ENCODE measurements at regions not wholly inside any gene's neighbourhood (a gene's known extent, or its start where the extent isn't known, plus 50 kb on each side); places are given as distances from the start of the nearest gene placed in this dataset.
A peak's percentile ranks its signal among the peaks of the same experiment; 100 is the strongest.

- H3K4me3 ChIP-seq (ENCODE audit: low read depth, low read length) = no peak overlapping the region
- no peak for DNase-seq (ENCODE audit: low read depth)
- TF ChIP-seq, protein P1, sequence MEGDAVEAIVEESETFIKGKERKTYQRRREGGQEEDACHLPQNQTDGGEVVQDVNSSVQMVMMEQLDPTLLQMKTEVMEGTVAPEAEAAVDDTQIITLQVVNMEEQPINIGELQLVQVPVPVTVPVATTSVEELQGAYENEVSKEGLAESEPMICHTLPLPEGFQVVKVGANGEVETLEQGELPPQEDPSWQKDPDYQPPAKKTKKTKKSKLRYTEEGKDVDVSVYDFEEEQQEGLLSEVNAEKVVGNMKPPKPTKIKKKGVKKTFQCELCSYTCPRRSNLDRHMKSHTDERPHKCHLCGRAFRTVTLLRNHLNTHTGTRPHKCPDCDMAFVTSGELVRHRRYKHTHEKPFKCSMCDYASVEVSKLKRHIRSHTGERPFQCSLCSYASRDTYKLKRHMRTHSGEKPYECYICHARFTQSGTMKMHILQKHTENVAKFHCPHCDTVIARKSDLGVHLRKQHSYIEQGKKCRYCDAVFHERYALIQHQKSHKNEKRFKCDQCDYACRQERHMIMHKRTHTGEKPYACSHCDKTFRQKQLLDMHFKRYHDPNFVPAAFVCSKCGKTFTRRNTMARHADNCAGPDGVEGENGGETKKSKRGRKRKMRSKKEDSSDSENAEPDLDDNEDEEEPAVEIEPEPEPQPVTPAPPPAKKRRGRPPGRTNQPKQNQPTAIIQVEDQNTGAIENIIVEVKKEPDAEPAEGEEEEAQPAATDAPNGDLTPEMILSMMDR (conservative IDR thresholded peaks at IDR 0.05; ENCODE audit: low read depth, low read length) = no peak
These were observed 52.7 kb upstream of the PELI1 start for GRCh38 chr2:64196963-64197362.

GRCh38 chr2:64201151-64201550 lies 56.9 kb upstream of the PELI1 start:
- TF ChIP-seq, protein P1 (conservative IDR thresholded peaks at IDR 0.05; ENCODE audit: low read depth, low read length) = no peak
- no peak overlapping the region for H3K4me3 ChIP-seq (ENCODE audit: low read depth, low read length)
- DNase-seq (ENCODE audit: low read depth) = no peak

DNA sequence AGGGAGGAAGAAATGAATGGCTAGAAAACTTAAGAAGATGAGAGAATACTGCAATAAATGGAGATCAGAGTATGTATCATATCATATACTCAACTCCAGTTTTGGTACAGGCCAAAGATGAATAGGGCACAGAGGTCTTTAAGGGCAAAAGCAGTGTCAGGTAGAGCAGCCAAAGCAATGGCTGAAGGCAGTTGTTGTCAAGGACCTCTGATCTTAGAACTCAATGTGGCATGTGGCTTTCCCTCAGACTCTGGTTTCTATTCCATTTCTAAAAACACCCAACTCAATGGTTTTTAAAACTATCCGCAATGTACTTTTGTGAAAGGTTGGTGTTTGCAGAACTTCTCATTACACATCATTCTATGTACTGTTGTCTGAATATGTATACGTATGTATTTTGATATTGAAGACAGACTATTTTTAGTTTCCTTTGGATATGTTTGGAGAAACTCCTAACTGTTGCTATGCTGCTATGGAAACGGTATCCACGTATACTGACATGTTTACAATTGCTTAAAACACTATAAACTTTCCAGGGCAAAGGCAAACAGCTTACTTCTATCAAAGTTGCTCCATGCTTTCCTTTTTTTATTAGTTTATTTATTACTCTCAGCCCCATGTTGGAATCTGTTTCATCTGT lies 58.1 kb upstream of the PELI1 start:
- no peak for DNase-seq (ENCODE audit: low read depth)
- no peak overlapping the region for H3K4me3 ChIP-seq (ENCODE audit: low read depth, low read length)
- TF ChIP-seq, protein P1 (conservative IDR thresholded peaks at IDR 0.05; ENCODE audit: low read depth, low read length) = no peak

- no peak for DNase-seq (ENCODE audit: low read depth)
- TF ChIP-seq, protein P1 (conservative IDR thresholded peaks at IDR 0.05; ENCODE audit: low read depth, low read length) = no peak
- H3K4me3 ChIP-seq (ENCODE audit: low read depth, low read length) = no peak overlapping the region
These were observed 59.1 kb upstream of the PELI1 start for GRCh38 chr2:64203131-64203857.

DNA sequence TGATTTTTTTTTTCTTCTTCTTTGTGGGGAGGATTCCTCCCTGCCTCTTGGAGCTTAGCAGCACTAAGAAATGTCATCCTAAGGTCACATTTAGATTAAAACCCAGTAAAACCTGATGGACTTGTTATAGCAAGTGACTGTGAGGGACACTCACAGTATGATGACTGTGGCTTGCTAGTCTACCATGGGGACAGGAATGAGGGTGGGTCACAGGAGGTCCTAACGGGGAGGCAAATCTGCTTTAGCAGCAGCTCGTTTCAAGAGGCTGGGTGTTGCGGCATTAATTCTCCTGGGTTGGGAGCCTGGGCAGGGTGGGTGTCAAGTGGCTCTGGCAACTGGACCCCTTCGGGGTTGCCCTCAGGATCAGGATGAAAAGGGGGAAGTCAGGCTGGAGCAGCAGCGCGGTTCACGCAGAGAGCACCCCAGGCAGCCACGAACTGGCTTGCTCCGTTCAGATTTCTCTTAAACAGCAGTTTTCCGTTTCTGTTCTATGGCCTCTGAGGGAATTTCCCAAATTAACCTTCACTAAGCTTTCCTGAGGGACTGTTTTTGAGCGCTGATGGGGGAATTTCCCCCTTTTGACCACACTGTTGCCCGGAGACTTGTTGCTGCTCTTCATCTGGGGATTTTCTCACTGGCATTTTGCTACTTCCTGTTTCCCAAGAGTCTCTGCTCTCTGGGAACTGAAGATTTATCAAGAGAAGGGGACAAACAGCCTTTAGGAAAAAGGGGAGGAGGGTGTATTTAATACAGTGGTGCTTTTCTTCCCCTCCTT lies 59.8 kb upstream of the PELI1 start:
- peak; percentile 67 for DNase-seq (ENCODE audit: low read depth)
- peak overlapping the region; percentile 34 for H3K4me3 ChIP-seq (ENCODE audit: low read depth, low read length)
- TF ChIP-seq, protein P1 (conservative IDR thresholded peaks at IDR 0.05; ENCODE audit: low read depth, low read length) = no peak

DNA sequence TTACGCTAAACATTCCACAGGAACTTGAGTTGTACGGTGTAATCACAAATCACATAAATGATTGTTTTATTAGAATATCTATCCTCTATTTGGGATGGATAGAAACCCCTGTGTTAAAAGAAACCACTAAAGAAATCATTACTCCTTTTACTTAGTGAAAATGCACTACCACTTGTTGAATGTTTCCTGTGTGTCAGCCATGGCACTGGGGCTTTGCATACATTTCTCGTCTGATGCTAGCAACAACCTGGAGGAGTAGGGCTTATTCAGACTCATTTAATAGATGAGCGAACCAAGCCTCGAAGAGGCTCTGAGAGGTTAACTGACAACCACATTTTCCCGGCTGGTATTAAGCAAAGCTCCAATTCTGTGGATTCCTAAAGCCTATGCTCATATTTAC lies 60.5 kb upstream of the PELI1 start:
- TF ChIP-seq, protein P1 (conservative IDR thresholded peaks at IDR 0.05; ENCODE audit: low read depth, low read length) = no peak
- H3K4me3 ChIP-seq (ENCODE audit: low read depth, low read length) = no peak overlapping the region
- no peak for DNase-seq (ENCODE audit: low read depth)

All from epithelial cell of proximal tubule (primary cell).